Skeletal muscle tissue (tissue), 3 donors: ENCODE measurements at regions not wholly inside any gene's neighbourhood (a gene's known extent, or its start where the extent isn't known, plus 50 kb on each side); places are given as distances from the start of the nearest gene placed in this dataset.
"Not testable (repeated sequence)": the region's sequence is repeated elsewhere in the genome, so short reads cannot be mapped to it uniquely, and the experiment has no call there.

Experiments
- H3K27ac ChIP-seq: one replicate; pipeline ENCODE4 v1.7.0; 2013; ENCODE audit warnings: mild to moderate bottlenecking, low read depth, low read length, inconsistent platforms
- H3K27me3 ChIP-seq, 3 donors: one replicate each; pipeline ENCODE4 v1.7.0; 2013; ENCODE audit warnings: low read length in 3 of 3; ENCODE audit not compliant: control insufficient read depth in 3 of 3, insufficient read depth in 3 of 3
- H3K36me3 ChIP-seq, 3 donors: one replicate each; pipeline ENCODE4 v1.7.0; 2013; ENCODE audit warnings: low read length in 3 of 3; ENCODE audit not compliant: control insufficient read depth in 3 of 3, insufficient read depth in 3 of 3
- H3K4me1 ChIP-seq, 3 donors: one replicate each; pipeline ENCODE4 v1.7.0; 2013; ENCODE audit warnings: low read length in 3 of 3, mild to moderate bottlenecking in 3 of 3; ENCODE audit not compliant: control insufficient read depth in 3 of 3, insufficient read depth in 3 of 3
- H3K4me3 ChIP-seq, 3 donors: one replicate each; pipeline ENCODE4 v1.7.0; 2013; ENCODE audit warnings: low read length in 3 of 3
- H3K9ac ChIP-seq, 3 donors: one replicate each; pipeline ENCODE4 v1.7.0; 2013; ENCODE audit warnings: low read length in 3 of 3, mild to moderate bottlenecking in 3 of 3, moderate library complexity in 2 of 3, low read depth in 1 of 3
- H3K9me3 ChIP-seq, 3 donors: one replicate each; pipeline ENCODE4 v1.7.0; 2013; ENCODE audit warnings: low read length in 3 of 3; ENCODE audit not compliant: control insufficient read depth in 3 of 3
- donor health status: Osteomylitis.

DNA sequence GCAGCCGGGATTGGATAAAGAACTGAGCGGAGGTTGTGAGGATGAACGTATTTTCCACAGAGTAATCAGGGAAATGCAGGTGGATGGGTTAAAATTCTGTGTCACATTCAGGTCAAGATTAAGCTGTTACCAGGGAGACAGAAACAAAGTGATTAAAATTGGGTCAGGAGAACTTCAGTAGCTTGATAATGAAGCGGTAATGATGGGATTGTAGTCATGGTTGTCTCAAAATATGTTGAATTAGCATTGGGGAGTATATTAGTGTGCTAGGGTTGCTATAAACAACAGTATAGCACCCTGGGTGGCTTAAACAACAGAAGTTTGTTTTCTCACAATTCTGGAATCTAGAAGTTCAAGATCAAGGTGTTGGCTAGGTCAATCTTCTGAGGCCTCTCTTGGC lies 155.5 kb downstream of the GJA1 start:
- H3K27ac ChIP-seq, result no peak overlapping the region
- H3K4me1 ChIP-seq, result no peaks in the 10 kb centered on the region
- H3K36me3 ChIP-seq, result no peaks in the 10 kb centered on the region
- H3K9ac ChIP-seq, result no peak overlapping the region
- no peaks in the 10 kb centered on the region for H3K27me3 ChIP-seq
- H3K9me3 ChIP-seq, result no peaks in the 10 kb centered on the region
- H3K4me3 ChIP-seq, result no peak overlapping the region

DNA sequence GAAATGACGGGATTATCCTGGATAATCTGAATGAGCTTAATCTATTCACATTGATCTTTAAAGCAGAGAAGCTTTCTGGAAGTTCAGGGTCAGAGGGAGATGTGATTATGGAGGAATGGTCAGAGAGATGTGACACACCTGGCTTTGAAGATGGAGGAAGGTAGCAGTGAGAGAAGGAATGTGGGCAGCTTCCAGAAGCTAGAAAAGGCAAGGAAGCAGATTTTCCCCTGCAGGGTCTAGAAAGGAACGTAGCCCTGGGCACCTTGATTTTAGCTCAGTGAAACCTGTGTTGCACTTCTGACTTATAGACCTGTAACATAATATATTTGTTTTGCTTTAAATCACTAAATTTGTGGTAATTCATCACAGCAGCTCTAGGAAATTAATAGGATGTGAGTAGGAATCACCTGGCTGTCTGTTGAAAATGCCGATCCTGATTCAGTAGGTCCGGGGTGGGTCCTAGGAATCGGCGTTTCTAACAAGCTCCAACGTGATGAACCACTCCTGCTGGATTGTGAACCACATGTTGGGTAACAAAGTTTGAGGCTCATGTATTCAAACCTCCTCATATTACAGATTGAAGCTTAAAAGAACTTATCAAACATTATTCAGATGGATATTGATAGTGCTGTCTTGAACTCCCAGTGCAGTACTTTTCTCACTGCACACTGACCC lies 157.0 kb downstream of the GJA1 start:
- Histone ChIP-seq H3K9ac (no peak overlapping the region), H3K27me3 (no peaks in the 10 kb centered on the region), H3K9me3 (no peaks in the 10 kb centered on the region), H3K4me1 (no peaks in the 10 kb centered on the region), H3K36me3 (no peaks in the 10 kb centered on the region), H3K27ac (no peak overlapping the region), H3K4me3 (no peak overlapping the region)

DNA sequence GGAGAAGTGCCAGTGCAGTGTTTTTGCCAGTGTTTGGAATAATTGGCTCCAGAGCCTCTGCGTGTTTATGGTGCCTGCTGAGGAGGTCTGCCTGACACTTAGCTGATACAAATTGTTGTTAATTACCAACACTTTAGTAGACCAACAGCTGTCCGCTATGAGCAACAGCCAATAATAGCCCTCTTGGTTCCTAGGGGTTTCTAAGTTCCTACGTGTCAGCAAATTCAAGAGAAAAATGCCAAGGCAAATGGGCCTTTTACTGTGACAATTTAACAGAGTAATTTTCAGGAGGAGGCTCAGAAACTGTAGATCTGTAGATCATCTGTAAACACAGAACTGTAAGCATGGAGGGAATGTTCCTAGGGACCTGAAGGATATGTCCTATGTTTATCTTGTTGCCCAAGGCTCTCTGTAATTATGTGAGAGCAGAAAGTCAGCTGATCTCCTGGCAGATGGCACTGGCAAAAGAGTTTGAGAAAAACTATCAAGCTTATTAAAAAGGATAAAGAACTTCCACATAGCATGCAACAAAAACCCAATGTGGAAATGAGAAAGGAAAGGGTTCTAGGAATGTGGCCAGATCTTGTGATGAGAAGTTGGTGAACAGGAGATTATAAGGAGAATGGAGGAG lies 157.7 kb downstream of the GJA1 start:
- H3K4me3 ChIP-seq, result no peak overlapping the region
- H3K27me3 ChIP-seq, result no peaks in the 10 kb centered on the region
- H3K36me3 ChIP-seq, result no peaks in the 10 kb centered on the region
- no peaks in the 10 kb centered on the region for H3K9me3 ChIP-seq
- no peak overlapping the region for H3K27ac ChIP-seq
- no peak overlapping the region for H3K9ac ChIP-seq
- H3K4me1 ChIP-seq, result no peaks in the 10 kb centered on the region

DNA sequence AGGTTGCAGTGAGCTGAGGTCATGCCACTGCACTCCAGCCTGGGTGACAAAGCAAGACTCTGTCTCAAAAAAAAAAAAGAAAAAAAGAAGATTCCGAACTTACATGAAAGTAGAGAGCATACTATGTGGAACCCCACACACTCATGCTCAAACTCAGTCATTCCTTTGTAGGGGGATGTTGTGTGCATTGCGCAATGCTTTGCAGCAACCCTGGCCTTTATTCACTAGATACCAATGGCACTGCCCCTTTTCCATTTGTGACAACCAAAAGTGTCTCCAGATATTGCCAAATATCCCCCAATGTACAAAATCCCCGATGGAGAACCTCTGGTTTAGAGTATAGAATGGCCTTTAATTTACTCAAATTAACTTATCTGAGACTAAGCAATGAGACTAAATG lies 158.6 kb downstream of the GJA1 start:
- Histone ChIP-seq H3K9me3 (no peaks in the 10 kb centered on the region), H3K27me3 (no peaks in the 10 kb centered on the region), H3K36me3 (no peaks in the 10 kb centered on the region), H3K4me3 (no peak overlapping the region), H3K4me1 (no peaks in the 10 kb centered on the region), H3K27ac (no peak overlapping the region), H3K9ac (no peak overlapping the region)

DNA sequence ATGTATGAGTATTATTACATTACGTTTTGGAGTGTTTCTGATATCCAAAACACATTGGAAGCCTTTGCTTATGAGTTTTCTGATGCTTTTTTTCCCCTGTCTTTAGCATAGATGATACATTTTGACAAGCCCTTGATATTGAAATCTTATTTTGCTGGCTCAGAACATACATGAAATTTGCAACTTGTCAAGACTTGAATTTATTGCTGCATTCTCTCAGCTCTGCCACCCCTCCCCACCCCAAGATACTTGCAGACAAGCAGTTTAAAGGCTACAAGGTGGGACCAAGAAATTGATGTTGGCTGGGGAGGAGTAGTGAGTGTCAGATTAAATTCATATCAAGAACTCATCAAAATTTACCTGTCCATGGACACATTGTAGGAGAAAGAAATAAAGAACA lies 160.2 kb downstream of the GJA1 start:
- H3K27me3 ChIP-seq, result no peaks in the 10 kb centered on the region
- no peak overlapping the region for H3K27ac ChIP-seq
- H3K4me1 ChIP-seq, result no peaks in the 10 kb centered on the region
- no peak overlapping the region for H3K9ac ChIP-seq
- H3K36me3 ChIP-seq, result no peaks in the 10 kb centered on the region
- H3K9me3 ChIP-seq, result no peaks in the 10 kb centered on the region
- H3K4me3 ChIP-seq, result no peak overlapping the region

DNA sequence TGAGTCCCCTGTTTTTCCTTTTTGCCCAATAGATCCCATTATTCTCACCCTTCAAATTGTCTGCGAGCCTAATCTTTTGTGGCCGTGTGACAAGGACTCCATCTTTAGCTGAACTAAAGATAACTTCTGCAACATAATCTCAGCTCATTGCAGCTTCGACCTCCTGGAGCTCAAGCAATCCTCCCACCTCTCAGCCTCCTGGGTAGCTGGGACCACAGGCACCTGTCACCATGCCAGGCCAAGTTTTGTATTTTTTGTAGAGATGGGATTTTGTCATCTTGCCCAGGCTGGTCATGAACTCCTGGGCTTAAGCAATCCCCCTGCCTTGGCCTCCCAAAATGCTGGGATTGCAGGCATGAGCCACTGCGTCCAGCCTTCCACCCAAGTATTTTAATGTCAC lies 161.0 kb downstream of the GJA1 start:
- H3K9ac ChIP-seq, result no peak overlapping the region
- H3K4me3 ChIP-seq, result no peak overlapping the region
- H3K36me3 ChIP-seq, result no peaks in the 10 kb centered on the region
- H3K9me3 ChIP-seq, result no peaks in the 10 kb centered on the region
- no peak overlapping the region for H3K27ac ChIP-seq
- no peaks in the 10 kb centered on the region for H3K4me1 ChIP-seq
- H3K27me3 ChIP-seq, result no peaks in the 10 kb centered on the region

DNA sequence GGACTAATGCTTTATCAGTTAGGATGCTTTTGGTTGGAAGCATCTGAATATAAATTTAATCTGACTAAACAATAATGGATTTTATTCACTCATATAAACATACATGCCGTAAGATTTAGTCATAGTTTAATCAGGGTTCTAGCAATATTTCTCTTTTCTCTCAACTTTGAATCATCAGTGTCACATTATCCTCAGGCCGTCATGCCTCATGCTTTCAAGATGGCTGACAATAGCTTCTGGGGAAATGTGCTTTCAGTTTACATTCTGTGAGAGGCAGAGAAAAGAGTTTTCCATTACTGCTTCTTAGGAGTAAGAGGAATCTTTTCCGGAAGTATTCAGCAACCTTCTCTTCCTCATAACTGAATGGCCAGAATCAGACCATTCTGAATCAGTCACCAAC lies 162.2 kb downstream of the GJA1 start:
- H3K4me1 ChIP-seq, result no peaks in the 10 kb centered on the region
- H3K27ac ChIP-seq, result no peak overlapping the region
- no peaks in the 10 kb centered on the region for H3K9me3 ChIP-seq

DNA sequence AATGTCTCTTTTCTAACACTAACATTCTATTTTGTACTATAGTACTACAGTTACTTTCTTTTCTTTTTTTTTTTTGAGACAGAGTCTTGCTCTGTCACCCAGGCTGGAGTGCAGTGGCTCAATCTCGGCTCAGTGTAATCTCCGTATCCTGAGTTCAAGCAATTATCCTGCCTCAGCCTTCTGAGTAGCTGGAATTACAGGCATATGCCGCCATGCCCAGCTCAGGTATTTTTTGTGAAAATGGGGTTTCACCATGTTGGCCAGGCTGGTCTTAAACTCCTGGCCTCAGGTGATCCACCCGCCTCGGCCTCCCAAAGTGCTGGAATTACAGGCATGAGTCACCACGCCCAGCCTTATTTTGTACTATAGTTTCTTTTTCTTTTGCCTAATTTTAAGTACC lies 163.9 kb downstream of the GJA1 start:
- not testable (repeated sequence) for H3K4me3 ChIP-seq, H3K9ac ChIP-seq, H3K27me3 ChIP-seq, H3K36me3 ChIP-seq, H3K9me3 ChIP-seq, H3K4me1 ChIP-seq, H3K27ac ChIP-seq

More for the DNA sequence above, 162.2 kb downstream of the GJA1 start:
- Histone ChIP-seq H3K27me3 (no peaks in the 10 kb centered on the region), H3K4me3 (no peak overlapping the region), H3K9ac (no peak overlapping the region), H3K36me3 (no peaks in the 10 kb centered on the region)

DNA sequence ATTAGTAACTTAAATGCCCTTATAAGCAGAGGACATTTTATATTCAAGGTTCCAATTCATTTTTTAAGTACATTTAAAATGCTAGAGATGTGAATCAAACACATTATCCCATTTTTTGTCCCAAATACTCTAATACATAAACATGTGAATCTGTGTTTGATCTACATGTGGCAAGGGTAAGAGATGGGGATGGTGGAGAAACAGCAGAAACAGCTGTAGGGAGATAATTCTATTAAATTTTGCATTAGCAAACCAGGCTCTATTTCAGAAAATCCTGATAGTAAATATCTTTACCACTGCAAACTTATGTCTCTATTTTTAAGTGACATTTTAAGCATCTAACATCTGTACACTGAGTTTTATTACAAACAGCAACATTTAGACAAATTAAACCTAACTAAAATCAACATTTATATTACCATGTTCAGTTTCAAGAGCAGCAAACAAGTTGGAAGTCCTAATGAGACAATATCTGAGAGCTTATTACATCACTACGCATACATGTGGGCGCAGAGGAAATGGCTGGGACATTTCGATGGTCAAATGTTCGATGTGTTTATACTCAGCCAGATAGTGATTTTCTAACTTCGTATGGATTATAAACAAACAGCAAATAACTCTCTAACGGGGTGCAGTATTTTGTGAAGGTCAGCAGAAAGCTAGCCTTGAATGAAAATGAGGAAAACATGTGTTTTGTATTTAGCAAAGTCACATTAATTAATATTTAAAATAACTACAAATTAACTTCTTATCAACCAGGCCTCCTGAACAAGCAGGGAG lies 165.1 kb downstream of the GJA1 start:
- H3K27ac ChIP-seq, result no peak overlapping the region

DNA sequence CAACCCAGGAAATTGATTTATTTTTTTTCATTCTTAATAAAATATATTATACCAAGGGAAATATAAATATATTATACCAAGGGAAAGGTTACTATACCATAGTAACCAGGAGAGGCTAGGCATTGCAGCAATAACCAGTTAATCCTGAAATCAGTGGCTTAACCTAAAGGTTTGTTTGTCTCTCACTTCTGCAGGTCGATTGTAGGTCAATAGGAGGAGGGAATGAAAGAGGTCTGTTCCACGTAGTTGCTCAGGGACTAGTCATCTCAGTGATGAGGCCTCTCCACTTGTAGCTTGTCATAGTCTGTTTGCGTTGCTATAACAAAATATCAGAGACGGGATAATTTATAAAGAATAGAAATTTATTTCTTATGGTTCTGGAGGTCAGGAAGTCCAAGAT lies 168.0 kb downstream of the GJA1 start:
- Histone ChIP-seq H3K27ac (no peak overlapping the region), H3K27me3 (no peaks in the 10 kb centered on the region), H3K36me3 (no peaks in the 10 kb centered on the region), H3K4me3 (no peak overlapping the region), H3K9me3 (no peaks in the 10 kb centered on the region), H3K4me1 (no peaks in the 10 kb centered on the region), H3K9ac (no peak overlapping the region)

More for the DNA sequence above, 165.1 kb downstream of the GJA1 start:
- Histone ChIP-seq H3K4me1 (no peaks in the 10 kb centered on the region), H3K4me3 (no peak overlapping the region), H3K9me3 (no peaks in the 10 kb centered on the region), H3K36me3 (no peaks in the 10 kb centered on the region), H3K9ac (no peak overlapping the region), H3K27me3 (no peaks in the 10 kb centered on the region)
